NCI-H2227 treated with DMSO at 0.1 percent for 48 hours (cell line): ENCODE measurements at regions not wholly inside any gene's neighbourhood (a gene's known extent, or its start where the extent isn't known, plus 50 kb on each side); places are given as distances from the start of the nearest gene placed in this dataset.

Source experiments
- DNase-seq: peaks from one replicate; lab custom pipeline; 2025; lab: John Stamatoyannopoulos, UW

DNA sequence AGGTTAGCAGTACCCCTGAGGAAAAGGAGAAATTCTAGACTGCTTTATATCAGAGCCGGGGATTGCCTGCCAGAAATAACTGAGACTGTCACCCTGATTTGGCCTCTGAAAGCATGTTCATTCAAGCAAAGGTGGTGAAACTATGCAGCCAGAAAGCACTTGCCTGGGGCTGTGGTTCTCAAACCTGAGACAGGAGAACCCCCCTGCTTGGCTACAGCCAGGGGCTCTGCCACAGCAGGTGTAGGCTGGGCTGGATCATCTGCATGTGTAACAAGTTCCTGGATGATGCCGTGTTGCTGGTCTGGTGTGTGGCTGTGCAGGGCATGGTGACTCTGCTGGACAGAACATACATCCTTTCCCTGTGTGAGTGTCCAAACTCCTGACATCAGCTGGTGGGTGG lies 157.8 kb downstream of the NXNL2 start:
- no peak for DNase-seq

DNA sequence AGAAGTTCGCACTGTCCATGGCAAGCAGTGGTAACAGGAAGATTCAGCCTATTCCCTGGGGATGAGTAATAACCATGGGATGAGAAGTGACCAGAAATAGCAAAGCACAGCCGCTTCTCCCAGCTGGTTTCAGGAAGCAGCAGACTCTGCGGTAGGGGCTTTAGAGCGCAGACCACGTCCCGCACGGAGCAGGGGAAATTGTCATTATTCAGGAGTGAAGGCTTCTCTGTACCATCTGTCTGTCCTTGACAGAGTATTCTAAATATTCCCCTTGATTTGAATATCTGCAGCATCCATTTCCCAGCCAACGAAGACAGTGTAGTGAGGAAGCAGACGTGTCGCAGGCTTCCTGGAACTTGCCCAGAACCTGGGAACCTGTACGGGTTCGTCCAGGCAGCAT lies 159.6 kb downstream of the NXNL2 start:
- no peak for DNase-seq

DNA sequence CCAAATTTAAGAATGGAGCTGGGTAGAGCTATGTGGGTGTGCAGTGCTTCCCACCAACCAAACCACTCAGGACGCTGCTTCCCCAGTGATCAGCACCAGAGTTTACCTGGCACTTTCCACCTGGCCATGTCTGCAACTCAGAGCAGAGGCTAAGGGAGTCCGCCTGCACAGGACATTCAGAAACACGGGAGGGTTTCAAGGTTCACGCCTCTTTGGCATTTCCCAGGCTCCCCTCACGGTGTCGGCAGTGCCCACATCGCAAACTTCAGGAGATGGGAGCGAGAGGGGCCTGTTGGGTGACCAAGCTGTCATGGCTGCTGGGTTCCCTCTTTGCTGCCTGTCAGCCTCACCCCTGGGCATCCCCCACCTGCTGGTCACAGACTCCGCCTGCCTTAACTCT lies 161.5 kb downstream of the NXNL2 start:
- DNase-seq, result no peak

DNA sequence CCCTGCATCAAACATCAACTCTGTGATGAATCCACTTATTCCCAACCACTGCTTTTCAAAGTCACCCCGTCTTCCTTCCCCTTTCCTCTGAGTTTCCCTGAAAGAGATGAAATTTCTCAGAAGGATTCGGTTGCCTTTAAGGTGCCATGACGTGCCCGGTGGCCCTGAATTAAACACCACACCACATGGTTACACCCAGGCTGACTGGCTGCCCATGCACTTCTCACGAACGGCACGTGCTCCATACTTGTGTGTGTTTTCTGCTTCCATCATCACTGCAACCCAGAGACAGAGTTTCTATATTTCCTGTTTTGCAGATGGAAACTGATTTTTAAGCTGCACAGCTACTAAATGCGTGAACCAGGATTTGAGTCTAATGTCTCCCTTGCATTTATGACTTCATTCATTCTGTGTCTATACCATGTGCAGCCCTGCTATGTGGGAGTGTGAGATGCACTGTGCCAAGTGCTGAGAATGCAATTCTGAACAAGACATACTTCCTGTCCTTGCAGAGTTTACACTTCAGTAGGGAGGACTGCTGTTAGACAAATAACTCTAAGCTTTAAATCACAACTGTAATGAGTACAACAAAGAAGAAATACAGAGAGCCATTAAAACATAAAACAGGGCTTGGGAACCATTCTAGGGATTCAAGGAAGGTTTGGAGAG lies 162.9 kb downstream of the NXNL2 start:
- no peak for DNase-seq

DNA sequence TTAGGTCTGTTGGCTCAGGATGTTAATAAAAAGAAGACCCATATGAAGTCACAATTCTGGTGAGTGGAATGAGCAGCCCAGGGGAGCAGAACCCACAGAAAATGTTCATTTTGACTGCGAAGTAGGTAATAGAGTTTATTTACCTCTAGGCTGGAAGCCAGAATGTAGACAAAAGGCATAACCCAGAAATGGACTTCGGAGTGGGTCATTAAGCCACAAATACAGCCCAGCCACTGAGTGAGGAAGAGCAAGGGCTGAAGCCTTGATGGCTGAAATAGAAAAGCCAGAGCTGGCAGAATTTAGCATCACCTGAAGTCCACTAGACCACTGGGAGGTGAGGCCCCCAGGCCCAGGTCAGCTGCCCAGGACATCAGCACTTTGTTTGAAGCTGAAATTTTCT lies 168.0 kb downstream of the NXNL2 start:
- no peak for DNase-seq

DNA sequence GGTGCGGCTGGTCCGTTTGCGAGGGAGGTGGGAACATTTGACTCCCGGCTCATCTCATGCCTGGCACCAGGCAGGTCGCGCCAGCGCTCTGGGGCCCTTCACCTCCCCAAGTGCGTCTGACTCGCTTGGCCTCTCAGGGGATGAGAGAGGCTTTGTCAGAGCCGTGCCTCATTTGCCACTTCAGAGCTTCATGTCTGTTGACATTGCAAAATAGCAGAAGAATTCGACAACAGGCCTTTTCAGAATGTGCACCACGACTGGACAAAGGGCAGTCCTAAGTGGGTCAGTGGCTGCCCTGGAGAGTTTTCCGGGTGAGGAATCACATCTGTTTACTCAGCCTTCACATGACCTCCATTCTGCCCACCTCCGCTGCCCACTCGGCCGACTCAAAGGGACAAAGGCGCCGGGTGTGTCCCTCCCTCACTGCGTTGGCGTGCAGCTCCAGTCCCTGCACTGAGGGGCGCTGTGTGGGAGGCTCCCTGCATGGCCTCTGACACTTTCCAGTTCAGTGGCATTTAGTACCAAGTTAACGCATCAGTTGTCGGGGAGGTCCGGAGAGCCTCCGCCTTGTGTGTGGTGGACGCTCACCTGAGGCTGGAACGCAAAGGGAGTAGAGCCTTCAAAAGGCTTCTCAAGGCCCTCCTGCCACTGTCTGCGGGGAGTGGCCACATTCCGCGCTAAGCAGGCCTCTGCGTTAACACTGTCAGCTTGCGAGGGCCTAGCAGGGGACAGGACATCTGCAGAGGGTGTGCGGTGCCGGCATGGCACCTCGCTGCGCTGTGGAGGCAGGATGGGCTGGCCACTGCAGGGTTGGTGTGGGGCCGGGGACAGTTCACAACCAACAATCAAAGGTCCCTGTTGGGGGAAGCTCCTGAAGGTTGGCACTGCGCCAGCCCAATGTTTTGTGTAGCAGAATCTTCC lies 171.5 kb downstream of the NXNL2 start:
- no peak for DNase-seq

DNA sequence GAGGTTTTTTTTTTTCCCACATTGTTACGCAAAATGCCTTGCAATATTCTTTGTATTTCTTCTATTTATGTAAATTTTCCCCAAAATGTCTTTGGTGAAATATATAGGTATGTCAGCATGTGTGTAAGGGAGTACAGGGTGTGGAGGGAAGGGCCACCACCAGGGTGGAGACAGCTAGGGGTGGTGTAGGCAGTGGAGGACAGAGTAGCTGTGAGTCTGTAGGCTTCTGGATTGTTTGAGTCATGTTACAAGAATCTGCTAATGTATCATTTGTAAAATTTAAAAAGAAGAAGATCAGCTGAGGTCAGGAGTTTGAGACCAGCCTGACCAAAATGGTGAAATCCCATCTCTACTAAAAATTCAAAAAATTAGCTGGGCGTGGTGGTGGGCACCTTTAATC lies 175.5 kb downstream of the NXNL2 start:
- no peak for DNase-seq

DNA sequence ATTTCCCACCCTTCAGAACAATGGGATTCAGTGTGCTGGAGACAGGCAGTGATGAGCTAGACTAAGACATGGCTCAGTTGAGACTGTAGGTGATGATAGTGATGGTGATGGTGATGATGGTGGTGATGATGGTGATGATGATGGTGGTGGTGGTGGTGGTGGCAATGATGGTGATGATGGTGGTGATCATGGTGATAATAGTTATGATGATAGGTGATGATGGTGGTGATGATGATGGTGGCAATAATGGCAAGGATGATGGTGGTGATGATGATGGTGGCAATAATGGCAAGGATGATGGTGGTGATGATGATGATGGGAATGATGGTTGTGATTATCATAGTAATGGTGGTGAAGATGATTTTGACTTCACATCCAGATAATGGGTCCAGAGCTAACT lies 176.7 kb downstream of the NXNL2 start:
- no peak for DNase-seq

DNA sequence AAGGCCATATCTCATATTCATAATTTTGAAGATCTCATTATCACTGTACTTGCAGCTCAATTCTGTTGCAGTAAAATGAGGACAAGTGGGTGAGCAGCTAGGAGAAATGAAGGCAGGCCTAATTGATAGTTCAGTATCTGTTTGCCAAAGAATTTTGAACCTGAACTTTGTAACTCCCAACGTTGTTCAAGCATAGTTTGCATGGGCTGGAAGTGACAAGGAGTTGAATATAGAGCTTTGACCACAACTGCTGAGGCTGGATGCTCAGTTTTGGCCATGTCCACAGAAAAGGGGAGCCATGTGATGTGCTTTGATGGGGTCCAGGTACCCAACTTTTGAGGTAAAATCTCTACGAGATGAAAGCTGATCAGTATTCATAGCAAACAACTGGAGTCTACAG lies 177.5 kb downstream of the NXNL2 start:
- DNase-seq, result no peak

DNA sequence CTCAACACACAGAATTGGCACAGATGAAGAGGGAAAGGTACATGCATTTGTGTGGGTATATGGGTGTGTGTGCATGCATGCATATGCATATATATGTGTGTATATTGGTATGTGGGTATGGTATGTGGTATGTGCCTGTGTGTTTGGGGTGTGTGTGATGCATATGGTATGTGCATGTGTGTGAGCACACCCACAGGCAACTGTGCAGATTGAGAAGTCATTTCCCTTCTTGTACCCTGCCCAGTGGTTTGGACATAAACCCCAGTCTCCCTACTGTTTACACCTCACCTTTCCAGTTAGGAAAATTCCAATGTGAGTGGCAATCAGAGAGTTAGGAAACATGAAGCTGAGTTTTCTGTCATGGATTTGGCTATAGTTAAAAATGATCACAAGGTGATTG lies 178.0 kb downstream of the NXNL2 start:
- DNase-seq, result no peak

DNA sequence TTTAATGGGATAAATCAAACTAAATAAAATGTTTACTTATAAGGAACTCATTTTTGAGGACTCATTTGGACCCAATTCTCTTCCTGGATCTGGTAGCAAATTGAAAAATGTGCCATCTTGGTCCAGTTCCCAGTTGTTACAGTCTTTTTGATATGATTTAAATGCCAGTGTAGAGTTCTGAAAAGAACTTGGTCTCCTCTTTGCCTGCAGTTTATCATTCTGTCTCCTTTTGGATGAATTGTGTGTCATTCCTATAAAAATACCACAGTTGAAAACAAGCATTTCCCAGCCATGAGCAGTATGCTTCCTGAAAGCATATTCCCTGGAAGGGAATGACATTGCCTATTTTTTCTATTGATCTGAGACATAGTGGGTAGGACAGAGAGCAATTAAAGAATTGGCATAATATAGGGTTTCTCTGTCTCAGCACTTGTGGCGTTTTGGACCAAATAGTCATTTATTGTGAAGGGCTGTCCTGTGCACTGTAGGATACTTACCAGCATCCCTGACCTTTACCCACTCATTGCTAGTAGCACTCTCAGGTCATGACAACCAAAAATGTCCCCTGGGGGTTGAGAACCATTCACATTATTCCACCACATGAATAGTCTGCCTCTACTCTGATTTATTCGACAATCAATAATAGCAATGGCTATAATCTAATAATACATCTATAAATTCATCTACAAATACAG lies 181.8 kb downstream of the NXNL2 start:
- no peak for DNase-seq

DNA sequence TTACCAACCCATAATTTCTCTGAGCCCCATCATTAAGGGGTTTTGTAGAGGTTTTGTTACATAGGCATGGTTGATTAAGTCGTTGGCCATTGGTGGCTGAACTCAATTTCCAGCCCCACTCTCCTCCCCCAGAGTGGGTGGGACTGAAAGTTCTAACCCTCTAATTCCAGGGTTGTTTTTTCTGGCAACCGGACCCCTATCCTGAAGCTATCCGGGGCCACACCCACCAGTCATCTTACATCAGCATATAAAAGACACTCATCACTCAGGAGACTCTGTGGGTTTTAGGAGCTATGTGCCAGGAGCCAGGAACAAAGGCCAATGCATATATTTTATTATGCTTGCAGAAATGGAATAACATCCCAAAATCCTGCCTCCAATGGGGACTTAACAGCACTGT lies 186.0 kb downstream of the NXNL2 start:
- no peak for DNase-seq

DNA sequence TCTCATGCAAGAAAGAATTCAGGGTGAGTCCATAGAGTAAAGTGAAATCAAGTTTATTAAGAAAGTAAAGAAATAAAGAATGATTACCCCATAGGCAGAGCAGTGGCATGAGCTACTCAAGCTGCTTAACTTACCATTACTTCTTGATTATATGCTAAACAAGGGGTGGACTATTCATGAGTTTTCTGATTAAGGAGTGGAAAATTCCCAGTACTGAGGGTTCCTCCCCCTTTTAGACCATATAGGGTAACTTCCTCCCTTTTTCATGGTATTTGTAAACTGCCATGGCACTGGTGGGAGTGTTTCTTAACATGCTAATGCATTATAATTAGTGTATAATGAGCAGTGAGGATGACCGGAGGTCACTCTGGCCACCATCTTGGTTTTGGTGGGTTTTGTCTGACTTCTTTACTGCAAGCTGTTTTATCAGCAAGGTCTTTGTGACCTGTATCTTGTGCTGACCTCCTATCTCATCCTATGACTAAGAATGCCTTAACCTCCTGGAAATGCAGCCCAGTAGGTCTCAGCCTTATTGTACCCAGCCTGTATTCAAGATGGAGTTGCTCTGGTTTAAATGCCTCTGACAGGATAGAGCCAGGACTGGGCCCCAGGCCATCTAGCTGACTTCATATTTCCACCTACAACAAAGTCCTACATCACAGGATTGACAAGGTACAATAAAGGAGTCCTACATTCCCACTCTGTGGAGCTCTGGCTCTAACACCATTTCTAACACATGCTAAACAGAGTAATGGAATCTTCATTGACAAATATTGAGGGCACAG lies 186.7 kb downstream of the NXNL2 start:
- no peak for DNase-seq

DNA sequence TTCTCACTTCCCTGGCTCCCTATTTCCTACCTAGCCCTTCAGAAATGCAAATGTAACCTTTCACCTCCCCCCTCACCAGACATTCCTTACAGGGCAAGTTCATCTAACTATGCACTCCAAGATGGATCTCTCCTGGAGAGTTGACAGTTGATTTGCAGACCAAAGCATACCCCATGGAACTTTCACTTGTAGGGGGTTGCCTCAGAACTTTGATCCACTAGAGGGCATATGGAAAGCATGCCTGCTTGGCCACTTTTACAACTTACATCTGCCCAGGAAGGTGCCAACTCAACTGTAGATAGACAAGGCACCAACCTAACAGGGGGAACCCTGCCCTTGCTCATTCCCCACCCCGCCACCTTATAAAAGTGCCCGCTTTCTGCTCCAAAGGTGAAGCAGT lies 187.8 kb downstream of the NXNL2 start:
- no peak for DNase-seq

DNA sequence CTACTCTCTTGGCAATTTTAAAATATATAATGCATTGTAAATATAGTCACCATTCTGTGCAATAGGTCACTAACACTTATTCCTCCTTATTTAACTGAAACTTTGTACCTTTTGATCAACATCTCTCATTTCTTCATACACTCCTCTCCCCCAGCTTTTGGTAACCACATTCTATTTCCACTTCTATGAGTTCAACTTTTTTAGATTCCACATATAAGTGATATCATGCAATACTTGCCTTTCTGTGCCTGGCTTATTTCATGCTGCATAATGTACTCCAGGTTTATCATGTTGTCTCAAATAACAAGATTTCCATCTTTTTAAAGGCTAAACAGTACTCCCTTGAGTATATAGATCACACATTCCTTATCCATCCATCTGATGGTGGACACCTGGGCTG lies 188.8 kb downstream of the NXNL2 start:
- no peak for DNase-seq

DNA sequence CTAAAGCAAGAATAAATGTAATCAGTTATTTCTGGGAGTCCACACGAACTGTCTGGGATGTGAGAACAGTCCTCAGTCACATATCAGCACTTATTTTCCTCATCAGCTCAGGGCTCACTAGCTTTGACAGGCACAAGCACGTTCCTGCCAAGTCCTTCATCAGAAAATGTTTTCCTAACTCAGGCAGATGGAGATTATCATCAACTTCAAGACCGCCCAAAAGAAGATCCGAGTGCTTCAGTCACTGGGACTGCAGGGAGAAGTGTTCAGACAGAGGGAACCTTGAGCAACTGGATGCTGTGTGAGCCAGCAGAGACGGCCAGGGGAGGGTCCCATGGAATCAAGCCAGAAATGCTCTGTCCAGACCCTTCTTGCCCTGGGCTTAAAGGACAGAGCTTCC lies 189.4 kb downstream of the NXNL2 start:
- no peak for DNase-seq

DNA sequence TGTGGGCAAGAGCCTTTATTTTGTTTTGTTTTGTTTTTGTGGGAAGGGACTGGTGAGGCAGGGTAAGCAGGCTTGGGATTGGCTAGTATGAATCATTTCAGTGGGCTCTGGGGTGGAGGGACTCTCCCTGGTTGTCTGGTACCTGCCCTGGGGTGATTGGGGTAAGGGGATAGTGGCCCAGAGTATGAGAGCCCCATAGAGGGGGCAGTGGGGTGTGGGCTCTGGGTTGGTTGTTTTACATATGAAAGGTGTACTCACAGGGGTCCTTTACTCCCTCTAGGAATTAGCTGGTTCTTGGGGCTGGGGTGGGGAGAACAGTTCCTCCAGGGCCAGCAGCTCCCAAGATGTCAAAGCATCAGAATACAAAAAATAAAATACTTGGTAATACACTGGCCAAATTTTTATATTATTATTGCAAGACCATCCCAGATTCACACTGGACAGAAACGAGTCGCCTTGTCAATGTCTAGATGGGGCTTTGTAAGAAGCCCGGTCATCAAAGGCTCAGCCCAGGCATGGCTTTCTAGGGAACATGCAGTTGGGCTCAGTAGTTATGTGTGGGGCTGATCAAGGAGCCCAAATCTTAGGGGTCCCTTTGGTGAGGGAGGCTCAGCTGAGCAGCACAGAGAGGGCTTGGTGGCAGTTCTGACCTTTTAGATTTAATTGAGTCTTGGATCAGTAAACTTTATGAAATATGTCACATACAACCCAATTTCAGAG lies 190.5 kb downstream of the NXNL2 start:
- no peak for DNase-seq

DNA sequence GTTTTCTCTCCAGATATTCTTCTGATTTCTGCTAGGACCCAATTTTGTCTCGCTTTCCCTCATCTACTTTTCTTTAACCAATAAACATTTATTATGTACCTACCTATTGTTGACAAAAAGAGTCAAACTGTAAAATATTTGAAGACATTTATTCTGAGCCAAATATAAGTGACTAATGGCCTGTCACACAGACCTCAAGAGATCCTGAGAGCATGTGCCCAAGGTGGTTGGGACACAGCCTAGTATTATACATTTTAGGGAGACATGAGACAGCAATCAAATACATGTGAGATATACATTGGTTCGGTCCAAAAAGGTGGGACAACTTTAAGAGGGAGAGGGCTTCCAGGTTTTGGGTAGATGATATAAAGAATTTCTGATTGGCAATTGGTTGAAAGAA lies 191.8 kb downstream of the NXNL2 start:
- DNase-seq, result no peak

DNA sequence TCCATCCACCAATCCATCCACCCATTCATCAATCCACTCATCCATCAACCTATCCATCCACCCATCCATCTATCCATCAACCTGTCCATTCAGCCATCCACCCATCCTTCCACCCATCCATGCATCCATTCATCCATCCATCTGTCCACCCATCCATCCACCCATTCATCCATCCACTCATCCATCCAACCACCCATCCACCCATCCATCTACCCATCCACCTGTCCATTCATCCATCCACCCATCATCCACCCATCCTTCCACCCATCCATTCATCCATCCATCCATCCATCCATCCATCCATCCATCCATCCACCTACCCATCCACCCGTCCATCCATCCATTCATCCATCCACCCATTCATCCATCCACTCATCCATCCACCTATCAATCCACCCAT lies 195.8 kb downstream of the NXNL2 start:
- no peak for DNase-seq

DNA sequence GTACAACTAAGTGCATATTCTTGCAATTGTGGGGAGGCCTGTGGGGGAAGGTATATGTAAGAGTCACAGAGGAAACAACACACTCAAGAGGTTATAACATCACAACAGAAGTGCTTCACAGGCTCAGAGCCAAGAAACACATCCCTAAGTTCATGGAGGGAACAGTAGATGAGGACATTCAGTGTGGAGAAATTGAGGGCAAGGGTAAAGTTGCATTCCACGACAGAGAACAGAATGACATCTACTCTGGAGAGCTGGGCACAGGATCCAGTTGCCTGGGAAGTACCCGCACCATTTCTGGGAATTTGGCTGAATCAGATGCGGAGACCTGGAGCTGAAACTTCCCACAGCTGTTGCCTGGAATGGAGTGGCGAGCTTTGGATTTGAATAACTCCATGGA lies 197.2 kb downstream of the NXNL2 start:
- DNase-seq, result no peak

DNA sequence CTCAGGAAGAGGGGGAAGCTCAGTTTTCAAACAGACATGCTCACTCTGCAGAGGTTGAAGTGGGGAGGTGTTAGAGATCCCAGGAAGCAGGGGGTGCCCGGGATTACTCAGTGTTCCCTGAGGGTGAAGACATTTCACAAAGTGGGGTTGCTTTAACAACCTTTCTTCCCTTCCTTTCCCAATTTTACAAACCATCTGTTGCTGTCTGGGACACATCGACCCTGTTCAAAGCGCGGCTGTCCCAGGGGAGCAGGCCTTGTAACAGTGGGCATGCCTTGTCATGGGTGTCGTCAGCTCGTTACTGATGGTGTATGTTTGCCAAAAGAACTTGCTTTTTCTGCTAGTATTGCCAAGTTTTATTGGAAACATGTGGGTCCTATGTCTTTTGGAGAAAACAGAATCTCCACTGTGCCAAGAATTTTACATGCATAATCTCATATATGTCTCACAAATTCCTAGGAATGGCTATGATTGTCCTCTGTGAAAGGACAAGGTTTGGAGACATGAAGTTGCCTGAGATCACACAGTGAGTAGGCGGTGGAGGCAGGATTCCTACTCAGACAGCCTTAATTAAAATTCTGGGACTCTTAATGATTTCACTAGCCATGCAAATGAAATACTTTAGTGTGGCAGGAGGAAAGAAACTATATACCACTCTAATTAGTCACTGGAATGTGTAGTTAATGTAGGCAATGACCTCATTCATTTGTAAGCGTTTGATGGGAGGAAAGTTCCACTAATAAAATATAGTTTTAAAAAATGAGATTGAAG lies 198.9 kb downstream of the NXNL2 start:
- DNase-seq, result no peak
